Esophagus muscularis mucosa (tissue), 3 donors: ENCODE measurements at regions not wholly inside any gene's neighbourhood (a gene's known extent, or its start where the extent isn't known, plus 50 kb on each side); places are given as distances from the start of the nearest gene placed in this dataset.

ENCODE experiments used
- POLR2AphosphoS5 ChIP-seq, 2 donors: sonication (generic); formaldehyde crosslinking; IDR thresholded peaks; one replicate each; pipeline ENCODE4 v1.6.1; 2017; ENCODE audit warnings: antibody characterized with exemption in 2 of 2
- TF ChIP-seq, protein P1 (sequence below), 3 experiments: fragments of 200-600 bp in 2 of 3; fragments of 450-650 bp in 1 of 3; sonication (generic) in 2 of 3; IDR thresholded peaks; one replicate each; pipeline ENCODE4 v1.5.1; 2017 to 2019; ENCODE audit warnings: antibody characterized with exemption in 3 of 3, mild to moderate bottlenecking in 2 of 3, moderate library complexity in 1 of 3

DNA sequence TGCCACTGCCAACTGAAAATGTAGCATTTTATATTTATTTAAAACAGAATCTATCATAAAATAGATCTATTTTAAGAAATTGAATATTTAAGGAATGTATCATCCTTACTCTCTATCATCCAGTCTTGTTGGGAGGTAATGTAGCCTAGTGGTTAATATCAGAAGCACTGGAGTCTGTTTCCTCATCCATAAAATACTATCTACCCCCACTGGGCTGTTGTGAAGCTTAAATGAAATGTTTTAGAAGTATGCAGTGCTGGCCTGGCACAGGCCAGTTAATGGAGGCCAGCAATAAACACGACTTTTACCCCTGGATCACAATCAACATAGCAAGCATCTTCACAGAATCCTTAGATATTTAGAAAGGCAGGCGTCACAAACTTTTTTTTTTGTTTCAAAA is 188.0 kb downstream of the CAND1 start:
- TF ChIP-seq POLR2AphosphoS5 (IDR thresholded peaks at IDR 0.05): no peak
- TF ChIP-seq, protein P1, sequence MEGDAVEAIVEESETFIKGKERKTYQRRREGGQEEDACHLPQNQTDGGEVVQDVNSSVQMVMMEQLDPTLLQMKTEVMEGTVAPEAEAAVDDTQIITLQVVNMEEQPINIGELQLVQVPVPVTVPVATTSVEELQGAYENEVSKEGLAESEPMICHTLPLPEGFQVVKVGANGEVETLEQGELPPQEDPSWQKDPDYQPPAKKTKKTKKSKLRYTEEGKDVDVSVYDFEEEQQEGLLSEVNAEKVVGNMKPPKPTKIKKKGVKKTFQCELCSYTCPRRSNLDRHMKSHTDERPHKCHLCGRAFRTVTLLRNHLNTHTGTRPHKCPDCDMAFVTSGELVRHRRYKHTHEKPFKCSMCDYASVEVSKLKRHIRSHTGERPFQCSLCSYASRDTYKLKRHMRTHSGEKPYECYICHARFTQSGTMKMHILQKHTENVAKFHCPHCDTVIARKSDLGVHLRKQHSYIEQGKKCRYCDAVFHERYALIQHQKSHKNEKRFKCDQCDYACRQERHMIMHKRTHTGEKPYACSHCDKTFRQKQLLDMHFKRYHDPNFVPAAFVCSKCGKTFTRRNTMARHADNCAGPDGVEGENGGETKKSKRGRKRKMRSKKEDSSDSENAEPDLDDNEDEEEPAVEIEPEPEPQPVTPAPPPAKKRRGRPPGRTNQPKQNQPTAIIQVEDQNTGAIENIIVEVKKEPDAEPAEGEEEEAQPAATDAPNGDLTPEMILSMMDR (IDR thresholded peaks at IDR 0.05): no peak
